ENCODE measurements at regions not wholly inside any gene's neighbourhood (a gene's known extent, or its start where the extent isn't known, plus 50 kb on each side); places are given as distances from the start of the nearest gene placed in this dataset.
"Not testable (repeated sequence)": the region's sequence is repeated elsewhere in the genome, so short reads cannot be mapped to it uniquely, and the experiment has no call there.

GRCh38 chr2:163919717-163920116 is 183.9 kb upstream of the FIGN start:
- peak in 1 of 3 donors; percentile 1 for DNase-seq

DNA sequence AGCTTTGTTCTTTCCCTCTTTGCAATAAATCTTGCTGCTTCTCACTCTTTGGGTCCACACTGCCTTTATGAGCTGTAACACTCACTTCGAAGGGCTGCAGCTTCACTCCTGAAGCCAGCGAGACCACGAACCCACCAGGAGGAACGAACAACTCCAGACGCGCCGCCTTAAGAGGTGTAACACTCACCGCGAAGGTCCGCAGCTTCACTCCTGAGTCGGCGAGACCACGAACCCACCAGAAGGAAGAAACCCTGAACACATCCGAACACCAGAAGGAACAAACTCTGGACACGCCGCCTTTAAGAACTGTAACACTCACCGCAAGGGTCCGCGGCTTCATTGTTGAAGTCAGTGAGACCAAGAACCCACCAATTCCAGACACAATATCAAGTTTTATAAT is 178.7 kb upstream of the FIGN start:
- not testable (repeated sequence) for DNase-seq

GRCh38 chr2:163913532-163913944 is 177.7 kb upstream of the FIGN start:
- not testable (repeated sequence) for DNase-seq

GRCh38 chr2:163909411-163910080 is 173.7 kb upstream of the FIGN start:
- no peak for DNase-seq

- DNase-seq = no peak
These were observed 170.6 kb upstream of the FIGN start for GRCh38 chr2:163906410-163906809.

DNA sequence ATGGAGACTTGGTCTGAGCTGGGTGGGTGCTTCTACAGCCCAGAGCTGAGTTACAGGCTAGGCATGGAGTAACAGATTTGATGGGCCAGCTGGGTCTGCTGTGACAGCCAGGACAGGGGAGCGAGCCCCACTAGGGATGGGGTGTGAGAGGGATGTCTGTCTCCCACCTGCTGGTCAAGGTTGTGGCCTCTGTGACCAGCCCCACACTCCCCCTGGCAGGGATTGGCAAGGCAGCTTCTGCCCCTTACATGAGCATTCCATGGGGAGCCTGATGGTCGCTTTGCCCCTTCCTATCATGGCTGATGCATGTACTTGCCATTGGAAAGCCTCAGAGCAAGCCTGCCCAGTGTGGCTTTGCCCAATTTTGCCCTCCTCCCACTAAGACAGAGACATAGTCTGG is 162.0 kb upstream of the FIGN start:
- DNase-seq = no peak

DNA sequence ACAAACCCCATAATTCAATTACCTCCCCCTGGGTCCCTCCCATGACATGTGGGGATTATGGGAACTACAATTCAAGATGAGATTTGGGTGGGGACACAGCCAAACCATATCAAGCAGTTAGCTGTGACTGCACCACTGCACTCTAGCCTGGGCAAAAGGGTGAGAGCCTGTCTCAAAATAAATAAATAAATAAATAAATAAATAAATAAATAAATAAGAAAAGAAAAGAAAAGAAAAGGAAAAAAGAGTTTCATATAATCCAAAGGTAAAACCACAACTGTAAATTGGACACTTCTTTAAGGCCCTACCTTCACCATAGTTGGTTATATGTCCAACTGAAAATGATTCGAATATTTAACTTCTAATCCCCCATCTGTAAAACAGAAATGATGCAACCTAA is 157.6 kb upstream of the FIGN start:
- not testable (repeated sequence) for DNase-seq

DNA sequence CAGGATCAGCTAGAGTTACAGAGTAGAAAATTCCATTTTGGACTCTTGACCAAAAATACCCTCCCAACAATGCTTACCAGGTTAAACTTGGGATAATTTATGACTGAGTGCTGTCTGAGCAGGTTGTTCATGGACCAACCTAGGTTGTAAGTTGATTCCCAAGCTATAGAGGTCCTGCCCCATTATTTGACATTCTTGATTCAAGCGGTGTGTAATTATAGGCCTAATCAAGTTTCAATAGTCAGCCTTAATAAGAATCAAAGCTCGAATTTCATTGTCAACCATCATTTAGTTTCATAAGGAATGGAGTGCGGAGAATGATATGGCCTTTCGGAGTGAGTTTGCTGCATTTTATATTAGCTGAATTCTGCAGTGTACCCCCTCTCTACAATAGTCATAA is 152.8 kb upstream of the FIGN start:
- DNase-seq = no peak

GRCh38 chr2:163887182-163887581 is 151.4 kb upstream of the FIGN start:
- DNase-seq = no peak

GRCh38 chr2:163884416-163884815 is 148.6 kb upstream of the FIGN start:
- DNase-seq = no peak

DNA sequence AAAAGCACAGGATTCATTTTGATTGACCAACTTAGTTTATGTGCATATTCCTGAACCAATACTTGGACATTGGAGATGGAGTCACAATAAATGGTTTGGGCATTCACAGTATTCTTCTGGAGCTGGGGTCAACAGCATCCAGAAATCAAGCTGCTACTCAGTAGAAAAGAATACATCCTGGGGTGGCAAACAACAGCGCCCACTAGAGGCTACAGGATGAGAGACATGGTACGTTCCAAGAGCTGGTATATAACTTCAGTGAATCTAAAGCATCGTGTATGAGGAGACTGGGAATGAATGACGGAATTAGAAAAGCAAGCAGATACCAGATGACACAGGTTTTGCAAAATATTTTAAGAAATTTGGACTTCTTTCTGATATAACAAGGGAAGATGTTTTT is 142.9 kb upstream of the FIGN start:
- peak in 2 of 3 donors; percentile 2 to 10 for DNase-seq

GRCh38 chr2:163877316-163877715 is 141.5 kb upstream of the FIGN start:
- no peak for DNase-seq

DNA sequence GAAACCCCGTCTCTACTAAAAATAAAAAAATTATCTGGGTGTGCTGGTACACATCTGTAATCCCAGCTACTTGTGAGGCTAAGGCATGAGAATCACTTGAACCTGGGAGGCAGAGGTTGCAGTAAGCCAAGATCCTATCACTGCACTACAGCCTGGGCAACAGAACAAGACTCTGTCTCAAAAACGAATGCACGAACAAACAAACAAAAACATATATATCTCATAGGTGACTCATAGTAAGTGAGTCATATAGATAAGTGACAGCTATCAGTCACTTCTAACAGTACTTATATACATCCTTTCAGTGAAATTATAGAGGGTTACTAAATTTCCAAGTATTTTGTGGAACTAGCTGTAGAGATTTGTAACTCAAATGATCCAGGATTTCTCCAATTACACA is 127.3 kb upstream of the FIGN start:
- no peak for DNase-seq

GRCh38 chr2:163859951-163860350 is 124.1 kb upstream of the FIGN start:
- DNase-seq = no peak

DNA sequence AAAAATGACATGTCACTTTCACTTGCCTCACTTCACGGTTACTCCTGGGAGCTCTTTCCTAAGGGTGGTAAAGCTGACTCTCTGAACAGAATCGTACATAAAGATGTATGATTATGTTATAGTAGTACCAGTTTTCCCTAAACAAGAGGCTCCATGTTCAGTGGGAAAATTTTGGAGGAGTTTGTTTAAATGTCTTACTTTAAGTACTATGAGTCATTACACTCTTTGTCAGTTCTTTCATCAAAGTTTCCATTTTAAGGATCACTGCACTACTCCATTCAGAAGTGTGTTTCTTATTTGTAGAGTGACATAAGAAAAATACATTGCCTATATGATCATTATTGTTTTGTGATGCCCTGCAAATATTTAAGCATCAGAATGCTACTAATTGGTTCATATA is 121.1 kb upstream of the FIGN start:
- DNase-seq = no peak

GRCh38 chr2:163852616-163853015 is 116.8 kb upstream of the FIGN start:
- DNase-seq = no peak

DNA sequence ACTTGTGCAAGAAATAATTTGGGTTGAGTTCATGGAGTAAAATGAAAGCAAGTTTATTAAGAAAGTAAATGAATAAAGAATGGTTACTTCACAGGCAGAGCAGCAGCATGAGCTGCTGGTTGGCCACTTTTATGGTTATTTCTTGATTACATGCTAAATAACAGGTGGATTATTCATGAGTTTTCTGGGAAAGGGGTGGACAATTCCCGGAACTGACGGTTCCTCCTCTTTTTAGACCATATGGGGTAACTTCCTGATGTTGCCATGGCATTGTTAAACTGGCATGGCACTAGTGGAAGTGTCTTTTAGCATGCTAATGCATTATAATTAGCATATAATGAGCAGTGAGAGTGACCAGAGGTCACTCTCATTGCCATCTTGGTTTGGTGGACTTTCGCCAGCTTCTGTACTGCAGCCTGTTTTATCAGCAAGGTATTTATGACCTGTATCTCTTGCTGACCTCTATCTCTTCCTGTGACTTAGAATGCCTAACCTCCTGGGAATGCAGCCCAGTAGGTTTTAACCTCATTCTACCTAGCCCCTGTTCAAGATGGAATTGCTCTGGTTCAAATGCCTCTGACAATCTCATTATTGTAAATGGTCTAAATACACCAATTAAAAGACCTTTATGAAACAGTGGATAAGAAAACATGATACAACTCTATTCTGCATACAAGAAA is 114.1 kb upstream of the FIGN start:
- DNase-seq = no peak

- no peak for DNase-seq
These were observed 103.1 kb upstream of the FIGN start for GRCh38 chr2:163838890-163839289.

DNA sequence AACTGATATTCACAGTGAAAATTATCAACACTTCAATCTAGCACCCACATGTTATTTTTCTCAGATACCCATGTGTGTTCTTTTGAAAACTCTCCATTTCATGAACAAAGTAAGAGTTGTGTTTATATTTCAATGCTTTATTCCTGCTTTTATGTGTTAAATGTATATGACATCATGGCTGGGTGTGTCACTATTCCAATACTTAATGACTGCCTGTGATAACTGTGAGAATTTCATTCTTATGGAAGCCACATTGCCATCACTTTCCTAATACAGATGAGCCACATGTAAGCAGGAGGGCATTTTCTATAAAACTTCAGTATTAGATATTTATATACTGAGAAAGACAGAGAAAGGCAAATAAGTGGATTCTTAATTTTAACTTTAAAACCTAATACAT is 100.4 kb upstream of the FIGN start:
- no peak for DNase-seq

GRCh38 chr2:163834841-163835240 is 99.0 kb upstream of the FIGN start:
- no peak for DNase-seq

DNA sequence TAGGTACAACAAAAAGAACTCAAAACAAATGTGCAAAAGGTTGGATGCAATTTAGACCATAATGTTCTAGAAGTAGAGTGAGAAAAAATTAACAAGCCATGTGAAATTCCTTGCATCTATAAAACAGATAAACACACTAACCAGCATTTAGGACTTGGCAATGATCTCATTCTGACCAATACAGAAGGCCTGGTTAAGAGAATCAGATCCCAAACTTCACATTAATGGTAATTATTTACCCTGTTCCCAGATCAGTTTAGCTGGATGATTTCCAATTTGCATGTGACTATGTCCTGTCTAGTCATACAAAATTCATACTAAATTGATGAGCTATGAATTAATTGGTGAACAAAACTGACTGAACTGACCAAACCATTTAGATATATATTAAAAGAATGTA is 98.4 kb upstream of the FIGN start:
- no peak for DNase-seq

- DNase-seq = no peak
These were observed 93.0 kb upstream of the FIGN start for GRCh38 chr2:163828771-163829170.

- DNase-seq = no peak
These were observed 86.2 kb upstream of the FIGN start for GRCh38 chr2:163822033-163822432.

DNA sequence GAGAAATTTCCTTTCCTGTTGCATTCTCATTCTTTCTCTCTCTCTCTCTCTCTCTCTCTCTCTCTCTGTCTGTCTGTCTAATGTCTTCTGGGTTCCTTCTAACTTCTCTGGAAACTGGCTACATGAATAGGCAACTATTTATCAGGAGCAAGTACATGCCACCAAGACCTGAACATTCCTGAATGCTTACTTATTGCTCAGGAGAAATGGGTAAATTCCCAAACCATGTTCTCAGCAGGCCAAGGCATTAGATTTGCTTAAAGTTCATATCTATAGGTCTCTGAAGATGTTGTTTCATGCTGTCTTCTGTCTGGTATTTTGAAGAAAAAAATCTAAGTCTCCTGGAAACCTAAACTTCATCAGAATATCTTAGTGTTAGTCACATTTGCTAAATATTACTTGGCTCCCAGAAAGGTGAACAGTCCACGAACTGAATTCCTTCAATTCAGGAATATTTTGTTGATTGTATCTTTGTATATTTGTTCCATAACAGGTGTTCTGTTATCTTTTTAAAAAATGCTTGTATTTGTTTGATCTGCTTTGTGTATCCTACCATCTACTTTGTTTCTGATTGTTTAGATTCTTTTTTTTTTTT is 77.2 kb upstream of the FIGN start:
- DNase-seq = no peak

GRCh38 chr2:163808406-163808805 is 72.6 kb upstream of the FIGN start:
- no peak for DNase-seq

All from suppressor macrophage treated with lipopolysaccharide for 1 hour (primary cell).